ENCODE measurements at regions not wholly inside any gene's neighbourhood (a gene's known extent, or its start where the extent isn't known, plus 50 kb on each side); places are given as distances from the start of the nearest gene placed in this dataset.
"Not testable (repeated sequence)": the region's sequence is repeated elsewhere in the genome, so short reads cannot be mapped to it uniquely, and the experiment has no call there.

DNA sequence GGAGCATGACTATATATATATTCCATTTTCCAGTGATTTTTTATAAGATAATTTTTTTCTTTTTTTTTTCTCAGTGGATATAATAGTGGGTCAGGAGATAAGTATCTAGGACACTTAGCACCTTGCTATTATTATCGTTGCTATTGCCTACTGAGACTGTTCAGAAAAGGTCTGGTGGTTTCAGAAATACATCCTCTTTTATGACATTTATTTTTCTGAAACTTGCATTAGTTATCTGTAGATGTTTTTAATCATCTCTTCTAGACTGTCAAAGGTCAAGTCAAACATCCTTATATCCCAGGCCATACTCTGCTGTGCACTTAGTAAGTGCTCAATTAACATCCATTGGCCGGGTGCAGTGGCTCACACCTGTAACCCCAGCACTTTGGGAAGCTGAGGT, 72.9 kb upstream of the MED14 start:
- peak; percentile 62 for FAIRE-seq
- Histone ChIP-seq H3K9ac (ENCODE audit: low read length) (no peak overlapping the region), H3K4me3 (ENCODE audit: insufficient read depth, low read depth, low read length) (no peak overlapping the region), H3K36me3 (ENCODE audit: insufficient read depth, low read length) (no peaks in the 10 kb centered on the region), H3K9me3 (ENCODE audit: insufficient read depth, low read depth, low read length) (no peaks in the 10 kb centered on the region), H3K79me2 (ENCODE audit: insufficient read depth, low read length) (no peaks in the 10 kb centered on the region), H3K4me2 (ENCODE audit: low read length) (no peak overlapping the region), H3K4me1 (ENCODE audit: insufficient read depth, low read length) (no peaks in the 10 kb centered on the region), H3K27me3 (ENCODE audit: insufficient read depth, low read length) (no peaks in the 10 kb centered on the region), H3K27ac (ENCODE audit: low read depth, low read length) (no peak overlapping the region), H4K20me1 (ENCODE audit: insufficient read depth, low read length) (no peaks in the 10 kb centered on the region), H2AFZ (ENCODE audit: low read depth, low read length) (no peak overlapping the region)
- DNase-seq (ENCODE audit: low read depth): no peak
- Mint-ChIP-seq H3K27ac (ENCODE audit: unreplicated experiment) (no peak overlapping the region), H3K27me3 (ENCODE audit: low read depth, unreplicated experiment) (no peaks in the 10 kb centered on the region), H3K9me3 (ENCODE audit: unreplicated experiment) (peaks cover 1% of the 10 kb centered on the region), H3K4me1 (ENCODE audit: low read depth, unreplicated experiment) (no peaks in the 10 kb centered on the region), H3K36me3 (ENCODE audit: low read depth, unreplicated experiment) (no peaks in the 10 kb centered on the region), H3K4me3 (ENCODE audit: unreplicated experiment) (no peak overlapping the region)
- TF ChIP-seq EZH2 (IDR thresholded peaks at IDR 0.05; ENCODE audit: insufficient read depth, low read length): no peak
- no peak for TF ChIP-seq CTCF (IDR thresholded peaks at IDR 0.05; ENCODE audit: insufficient read depth, low read depth, low read length)

DNA sequence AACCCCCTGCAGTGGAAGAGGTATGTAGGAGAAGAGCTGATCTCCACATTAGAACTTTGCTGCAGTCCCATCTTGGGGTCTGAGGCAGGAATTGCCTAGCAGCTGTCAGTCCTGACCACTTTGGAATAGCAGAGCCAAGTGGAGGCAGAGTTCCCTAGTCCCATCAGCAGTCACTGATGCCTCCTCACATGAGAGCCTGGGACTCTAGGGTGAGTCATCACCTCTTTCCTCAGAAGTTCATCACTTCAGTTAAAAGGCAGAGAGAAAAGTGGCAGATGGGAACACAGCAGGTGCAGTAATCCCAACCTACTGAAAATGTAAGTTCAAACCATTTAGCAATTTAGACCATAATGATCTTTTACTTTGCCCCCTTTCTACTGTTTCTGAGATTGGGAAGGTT, 73.9 kb upstream of the MED14 start:
- Mint-ChIP-seq H3K27ac (ENCODE audit: unreplicated experiment) (no peak overlapping the region), H3K4me3 (ENCODE audit: unreplicated experiment) (no peak overlapping the region), H3K36me3 (ENCODE audit: low read depth, unreplicated experiment) (no peaks in the 10 kb centered on the region), H3K27me3 (ENCODE audit: low read depth, unreplicated experiment) (no peaks in the 10 kb centered on the region), H3K4me1 (ENCODE audit: low read depth, unreplicated experiment) (no peaks in the 10 kb centered on the region), H3K9me3 (ENCODE audit: unreplicated experiment) (no peaks in the 10 kb centered on the region)
- Histone ChIP-seq H4K20me1 (ENCODE audit: insufficient read depth, low read length) (no peaks in the 10 kb centered on the region), H3K9me3 (ENCODE audit: insufficient read depth, low read depth, low read length) (no peaks in the 10 kb centered on the region), H3K4me1 (ENCODE audit: insufficient read depth, low read length) (no peaks in the 10 kb centered on the region), H2AFZ (ENCODE audit: low read depth, low read length) (no peak overlapping the region), H3K79me2 (ENCODE audit: insufficient read depth, low read length) (no peaks in the 10 kb centered on the region), H3K27ac (ENCODE audit: low read depth, low read length) (no peak overlapping the region), H3K36me3 (ENCODE audit: insufficient read depth, low read length) (no peaks in the 10 kb centered on the region), H3K27me3 (ENCODE audit: insufficient read depth, low read length) (no peaks in the 10 kb centered on the region), H3K9ac (ENCODE audit: low read length) (no peak overlapping the region), H3K4me3 (ENCODE audit: insufficient read depth, low read depth, low read length) (no peak overlapping the region), H3K4me2 (ENCODE audit: low read length) (no peak overlapping the region)
- TF ChIP-seq CTCF (IDR thresholded peaks at IDR 0.05; ENCODE audit: insufficient read depth, low read depth, low read length): no peak
- TF ChIP-seq EZH2 (IDR thresholded peaks at IDR 0.05; ENCODE audit: insufficient read depth, low read length): no peak
- FAIRE-seq: peak; percentile 26
- DNase-seq (ENCODE audit: low read depth): peak; percentile 23

DNA sequence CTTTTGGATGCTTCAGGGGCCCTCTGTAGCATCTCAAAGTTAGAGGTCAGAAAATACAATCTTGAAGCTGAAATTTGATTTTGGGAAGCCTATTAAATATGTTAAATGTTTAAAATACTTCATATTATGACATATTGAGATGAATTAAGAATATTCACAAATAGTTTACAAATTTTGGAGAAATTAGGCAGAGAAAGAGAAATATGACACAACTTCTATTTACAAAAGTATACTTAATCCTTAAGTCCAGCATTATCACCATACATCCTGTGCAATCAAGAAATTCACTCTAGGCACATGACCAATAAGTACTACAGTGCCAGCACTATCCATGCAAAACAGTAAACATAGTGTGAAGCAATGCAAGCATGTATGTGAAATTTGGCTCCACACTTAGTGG, 79.7 kb upstream of the MED14 start:
- FAIRE-seq: not testable (repeated sequence)

More for the DNA sequence above, 79.7 kb upstream of the MED14 start:
- H3K27ac ChIP-seq (ENCODE audit: low read depth, low read length); H3K9ac ChIP-seq (ENCODE audit: low read length); H3K27me3 Mint-ChIP-seq (ENCODE audit: low read depth, unreplicated experiment); H3K4me1 Mint-ChIP-seq (ENCODE audit: low read depth, unreplicated experiment); H3K9me3 Mint-ChIP-seq (ENCODE audit: unreplicated experiment); H3K79me2 ChIP-seq (ENCODE audit: insufficient read depth, low read length); H3K27me3 ChIP-seq (ENCODE audit: insufficient read depth, low read length); H3K4me1 ChIP-seq (ENCODE audit: insufficient read depth, low read length); H3K4me3 ChIP-seq (ENCODE audit: insufficient read depth, low read depth, low read length); H3K36me3 ChIP-seq (ENCODE audit: insufficient read depth, low read length); H3K4me2 ChIP-seq (ENCODE audit: low read length); H4K20me1 ChIP-seq (ENCODE audit: insufficient read depth, low read length); H3K9me3 ChIP-seq (ENCODE audit: insufficient read depth, low read depth, low read length); DNase-seq (ENCODE audit: low read depth); H2AFZ ChIP-seq (ENCODE audit: low read depth, low read length); H3K27ac Mint-ChIP-seq (ENCODE audit: unreplicated experiment); H3K36me3 Mint-ChIP-seq (ENCODE audit: low read depth, unreplicated experiment); H3K4me3 Mint-ChIP-seq (ENCODE audit: unreplicated experiment): not testable (repeated sequence)
